GM12872 (cell line): ENCODE measurements at regions not wholly inside any gene's neighbourhood (a gene's known extent, or its start where the extent isn't known, plus 50 kb on each side); places are given as distances from the start of the nearest gene placed in this dataset.

Experiments
- CTCF ChIP-seq: IDR thresholded peaks from 3 replicates; pipeline ENCODE4 v1.5.1; 2011; ENCODE audit warnings: low read depth, mild to moderate bottlenecking, low read length, moderate library complexity; ENCODE audit not compliant: insufficient read depth

DNA sequence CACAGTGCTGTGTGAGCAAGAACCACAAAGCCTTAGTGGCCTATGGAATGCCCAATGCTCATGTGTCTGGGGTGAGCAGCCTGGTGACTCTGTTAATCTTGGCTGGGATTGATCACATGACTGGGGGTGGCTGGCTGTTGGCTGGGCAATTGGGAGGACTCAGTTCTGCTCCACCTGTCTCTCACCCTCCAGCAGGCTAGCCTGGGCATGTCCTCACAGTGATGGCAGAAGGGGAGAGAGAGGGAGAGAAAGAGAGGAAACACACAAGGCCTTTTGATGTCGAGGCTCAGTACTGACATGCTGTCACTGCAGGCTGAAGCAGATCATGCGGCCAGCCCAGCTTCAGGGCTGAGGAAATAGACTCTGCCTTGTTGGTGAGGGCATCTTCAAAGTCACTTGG, 136.8 kb downstream of the TBX5 start:
- TF ChIP-seq CTCF = no peak

DNA sequence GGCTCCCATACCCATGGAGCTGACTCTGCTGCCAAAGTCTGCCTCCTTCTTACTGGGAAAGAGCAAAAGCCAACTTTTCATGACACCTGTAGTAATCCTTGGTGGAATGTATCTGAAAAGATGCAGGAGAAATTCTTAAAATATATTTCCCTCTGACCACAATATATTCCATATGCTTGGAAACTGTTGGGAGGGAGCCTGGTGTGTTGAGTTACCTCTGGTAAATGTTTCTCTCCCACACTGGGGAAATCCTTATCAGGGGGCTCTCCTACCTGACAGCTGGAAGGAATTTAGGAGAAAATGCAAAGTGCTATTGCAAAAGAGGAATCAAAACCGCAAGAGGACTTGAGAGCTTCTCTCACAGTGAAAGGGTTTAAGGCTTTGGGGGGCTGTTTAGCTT, 139.4 kb downstream of the TBX5 start:
- TF ChIP-seq CTCF = no peak

- no peak for TF ChIP-seq CTCF
Measured at GRCh38 chr12:114265036-114265435, 140.9 kb downstream of the TBX5 start.

DNA sequence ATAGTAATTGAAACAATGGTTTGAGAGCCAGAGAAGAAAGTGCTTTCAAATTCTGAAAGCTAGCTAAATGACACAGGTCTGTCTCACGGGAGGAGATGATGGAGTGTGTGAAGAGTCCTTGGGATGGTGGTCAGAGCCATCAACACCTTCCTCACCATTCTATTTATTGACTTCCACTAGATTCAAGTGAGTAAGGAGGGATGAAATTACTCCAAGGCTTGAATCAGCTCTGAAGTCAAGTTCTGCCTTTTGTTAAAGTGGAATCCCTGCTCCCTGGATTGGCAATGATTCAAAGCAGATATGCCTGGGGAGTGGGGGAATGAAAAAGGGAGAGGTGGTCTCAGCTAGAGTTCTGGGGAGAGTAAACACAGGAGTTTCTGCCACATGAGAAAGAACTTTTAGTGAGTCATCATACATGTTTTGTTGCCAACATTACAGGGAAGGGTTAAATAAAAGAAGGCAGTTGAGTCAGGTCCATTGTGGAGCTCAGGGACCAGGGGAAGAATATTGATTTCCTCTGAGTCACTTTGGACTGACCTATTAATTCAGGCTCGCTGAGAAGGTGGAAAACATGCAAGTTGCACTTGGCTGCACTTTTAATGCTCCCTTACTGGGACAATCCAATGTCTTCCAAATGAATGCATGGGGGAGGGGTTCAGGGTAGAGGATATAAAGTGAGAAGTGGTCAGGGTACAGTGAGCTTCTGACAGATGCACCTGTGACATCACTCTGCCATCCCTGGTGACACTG, 142.7 kb downstream of the TBX5 start:
- no peak for TF ChIP-seq CTCF

- TF ChIP-seq CTCF = no peak
Measured at GRCh38 chr12:114257687-114258086, 148.3 kb downstream of the TBX5 start.

DNA sequence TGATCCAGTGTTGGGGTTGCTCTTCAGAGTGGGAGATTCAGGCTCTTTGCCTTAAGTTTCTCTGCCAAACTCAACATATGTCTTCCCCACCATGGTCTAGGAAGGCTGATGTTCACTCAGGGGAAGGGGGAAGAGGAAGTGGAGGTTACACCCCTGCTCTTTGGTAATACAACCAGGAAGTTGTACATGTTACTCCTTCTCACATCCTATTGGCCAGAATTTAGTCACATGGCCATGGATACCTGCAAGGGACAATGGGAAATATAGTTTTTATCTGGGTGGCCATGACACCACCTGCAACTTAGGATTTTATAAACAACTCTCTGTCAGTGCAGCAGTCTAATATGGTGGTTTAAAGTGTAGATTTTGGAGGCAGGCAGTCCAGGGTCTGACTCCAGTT, 150.9 kb downstream of the TBX5 start:
- TF ChIP-seq CTCF = no peak

DNA sequence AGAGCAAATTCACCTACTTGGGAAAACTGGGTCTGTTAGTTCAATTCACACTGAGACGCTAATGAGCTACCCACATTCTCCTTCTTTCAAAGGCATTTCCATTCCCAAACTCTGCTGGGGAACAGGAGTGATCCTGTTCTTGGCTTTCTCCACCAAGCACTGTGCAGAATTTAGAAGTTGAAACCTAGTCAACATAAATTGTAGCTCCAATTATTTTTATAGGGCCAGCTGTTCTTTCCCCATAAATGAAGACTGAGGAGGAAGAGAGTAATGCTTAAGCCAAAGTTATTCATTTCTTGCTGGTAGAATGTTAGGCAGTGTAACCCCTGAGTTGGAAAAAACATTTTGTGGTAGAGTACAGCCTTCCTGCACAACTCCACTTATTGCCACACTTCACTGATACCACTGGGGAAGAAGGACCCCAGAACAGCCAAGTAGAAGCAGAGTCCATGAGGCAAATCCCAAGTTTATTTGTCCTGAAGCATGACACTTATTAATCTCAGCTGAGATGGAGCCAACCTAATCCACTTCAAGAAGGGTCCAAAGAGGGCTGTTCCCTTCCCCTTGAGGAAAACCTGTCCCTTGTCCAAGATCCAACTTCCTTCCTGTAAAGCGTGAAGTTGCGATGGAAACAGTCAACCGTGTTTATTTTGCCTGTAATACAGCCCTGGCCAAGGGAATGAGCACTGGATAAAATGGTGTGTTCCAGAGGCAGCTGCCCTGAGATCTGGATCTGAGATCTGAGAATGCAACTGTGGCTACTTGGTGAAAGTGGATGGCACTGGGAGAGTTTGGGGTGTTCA, 151.8 kb downstream of the TBX5 start:
- TF ChIP-seq CTCF = no peak
